ENCODE measurements at regions not wholly inside any gene's neighbourhood (a gene's known extent, or its start where the extent isn't known, plus 50 kb on each side); places are given as distances from the start of the nearest gene placed in this dataset.
"Not testable (repeated sequence)": the region's sequence is repeated elsewhere in the genome, so short reads cannot be mapped to it uniquely, and the experiment has no call there.

DNA sequence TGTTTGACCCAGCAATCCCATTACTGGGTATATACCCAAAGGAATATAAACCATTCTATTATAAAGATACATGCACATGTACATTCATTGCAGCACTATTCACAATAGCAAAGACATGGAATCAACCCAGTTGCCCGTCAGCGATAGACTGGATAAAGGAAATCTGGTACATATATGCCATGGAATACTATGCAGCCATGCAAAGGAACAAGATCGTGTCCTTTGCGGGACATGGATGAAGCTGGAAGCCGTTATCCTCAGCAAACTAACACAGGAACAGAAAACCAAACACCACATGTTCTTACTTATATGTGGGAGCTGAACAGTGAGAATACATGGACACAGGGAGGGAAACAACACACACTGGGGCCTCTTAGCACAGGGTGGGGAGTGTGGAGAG, 95.1 kb downstream of the USP22 start:
- TF ChIP-seq SIN3A (IDR thresholded peaks at IDR 0.05; ENCODE audit: low read depth); ZFX (IDR thresholded peaks at IDR 0.05); CEBPB (IDR thresholded peaks at IDR 0.05; ENCODE audit: low read depth); EZH2 (IDR thresholded peaks at IDR 0.05); POLR2A (IDR thresholded peaks at IDR 0.05; ENCODE audit: borderline replicate concordance, extremely low read depth, insufficient read depth, insufficient read length): not testable (repeated sequence)
- TF ChIP-seq, protein P1, sequence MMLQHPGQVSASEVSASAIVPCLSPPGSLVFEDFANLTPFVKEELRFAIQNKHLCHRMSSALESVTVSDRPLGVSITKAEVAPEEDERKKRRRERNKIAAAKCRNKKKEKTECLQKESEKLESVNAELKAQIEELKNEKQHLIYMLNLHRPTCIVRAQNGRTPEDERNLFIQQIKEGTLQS (IDR thresholded peaks at IDR 0.05): not testable (repeated sequence)
- TF ChIP-seq, protein P2, sequence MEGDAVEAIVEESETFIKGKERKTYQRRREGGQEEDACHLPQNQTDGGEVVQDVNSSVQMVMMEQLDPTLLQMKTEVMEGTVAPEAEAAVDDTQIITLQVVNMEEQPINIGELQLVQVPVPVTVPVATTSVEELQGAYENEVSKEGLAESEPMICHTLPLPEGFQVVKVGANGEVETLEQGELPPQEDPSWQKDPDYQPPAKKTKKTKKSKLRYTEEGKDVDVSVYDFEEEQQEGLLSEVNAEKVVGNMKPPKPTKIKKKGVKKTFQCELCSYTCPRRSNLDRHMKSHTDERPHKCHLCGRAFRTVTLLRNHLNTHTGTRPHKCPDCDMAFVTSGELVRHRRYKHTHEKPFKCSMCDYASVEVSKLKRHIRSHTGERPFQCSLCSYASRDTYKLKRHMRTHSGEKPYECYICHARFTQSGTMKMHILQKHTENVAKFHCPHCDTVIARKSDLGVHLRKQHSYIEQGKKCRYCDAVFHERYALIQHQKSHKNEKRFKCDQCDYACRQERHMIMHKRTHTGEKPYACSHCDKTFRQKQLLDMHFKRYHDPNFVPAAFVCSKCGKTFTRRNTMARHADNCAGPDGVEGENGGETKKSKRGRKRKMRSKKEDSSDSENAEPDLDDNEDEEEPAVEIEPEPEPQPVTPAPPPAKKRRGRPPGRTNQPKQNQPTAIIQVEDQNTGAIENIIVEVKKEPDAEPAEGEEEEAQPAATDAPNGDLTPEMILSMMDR (IDR thresholded peaks at IDR 0.05 in 2 of 3, conservative IDR thresholded peaks at IDR 0.05 in 1 of 3; ENCODE audit: borderline replicate concordance in 1 of 3, insufficient read depth in 1 of 3, low read depth in 2 of 3, low read length in 2 of 3): not testable (repeated sequence)

Measured in HCT116 (cell line).